ENCODE measurements at regions not wholly inside any gene's neighbourhood (a gene's known extent, or its start where the extent isn't known, plus 50 kb on each side); places are given as distances from the start of the nearest gene placed in this dataset.

DNA sequence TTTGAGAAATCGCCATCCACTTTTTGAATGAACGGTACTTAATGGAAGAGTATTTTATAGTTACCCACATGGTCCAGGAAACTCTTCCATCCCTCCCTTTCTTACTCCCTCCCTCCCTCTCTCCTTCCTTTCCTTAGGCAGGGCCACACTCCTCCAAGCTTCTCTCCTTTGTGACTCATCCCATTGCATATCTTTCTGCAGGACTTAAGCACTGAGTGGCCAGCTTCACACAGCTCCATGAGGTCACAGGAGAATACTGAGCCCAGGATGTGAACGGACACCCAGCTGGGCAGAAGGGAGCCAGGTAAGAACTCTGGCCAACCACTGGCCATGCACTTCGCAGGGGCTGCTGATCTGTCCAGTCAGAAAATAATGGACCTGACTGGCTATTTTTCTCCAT lies 189.7 kb upstream of the ADCY1 start:
- TF ChIP-seq U2AF1 (optimal IDR thresholded peaks at IDR 0.05; ENCODE audit: low read depth, low read length) (no peak), ZNF670 (CRISPR knock-in tag; IDR thresholded peaks at IDR 0.05; ENCODE audit: borderline replicate concordance) (no peak), ZNF501 (CRISPR knock-in tag; IDR thresholded peaks at IDR 0.05) (no peak), POLR2AphosphoS2 (IDR thresholded peaks at IDR 0.05; ENCODE audit: low read depth, low read length) (no peak), FOXK2 (IDR thresholded peaks at IDR 0.05) (no peak)
- TF ChIP-seq, protein P1, sequence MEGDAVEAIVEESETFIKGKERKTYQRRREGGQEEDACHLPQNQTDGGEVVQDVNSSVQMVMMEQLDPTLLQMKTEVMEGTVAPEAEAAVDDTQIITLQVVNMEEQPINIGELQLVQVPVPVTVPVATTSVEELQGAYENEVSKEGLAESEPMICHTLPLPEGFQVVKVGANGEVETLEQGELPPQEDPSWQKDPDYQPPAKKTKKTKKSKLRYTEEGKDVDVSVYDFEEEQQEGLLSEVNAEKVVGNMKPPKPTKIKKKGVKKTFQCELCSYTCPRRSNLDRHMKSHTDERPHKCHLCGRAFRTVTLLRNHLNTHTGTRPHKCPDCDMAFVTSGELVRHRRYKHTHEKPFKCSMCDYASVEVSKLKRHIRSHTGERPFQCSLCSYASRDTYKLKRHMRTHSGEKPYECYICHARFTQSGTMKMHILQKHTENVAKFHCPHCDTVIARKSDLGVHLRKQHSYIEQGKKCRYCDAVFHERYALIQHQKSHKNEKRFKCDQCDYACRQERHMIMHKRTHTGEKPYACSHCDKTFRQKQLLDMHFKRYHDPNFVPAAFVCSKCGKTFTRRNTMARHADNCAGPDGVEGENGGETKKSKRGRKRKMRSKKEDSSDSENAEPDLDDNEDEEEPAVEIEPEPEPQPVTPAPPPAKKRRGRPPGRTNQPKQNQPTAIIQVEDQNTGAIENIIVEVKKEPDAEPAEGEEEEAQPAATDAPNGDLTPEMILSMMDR (CRISPR knock-in tag; IDR thresholded peaks at IDR 0.05) = no peak
- TF ChIP-seq, protein P2, sequence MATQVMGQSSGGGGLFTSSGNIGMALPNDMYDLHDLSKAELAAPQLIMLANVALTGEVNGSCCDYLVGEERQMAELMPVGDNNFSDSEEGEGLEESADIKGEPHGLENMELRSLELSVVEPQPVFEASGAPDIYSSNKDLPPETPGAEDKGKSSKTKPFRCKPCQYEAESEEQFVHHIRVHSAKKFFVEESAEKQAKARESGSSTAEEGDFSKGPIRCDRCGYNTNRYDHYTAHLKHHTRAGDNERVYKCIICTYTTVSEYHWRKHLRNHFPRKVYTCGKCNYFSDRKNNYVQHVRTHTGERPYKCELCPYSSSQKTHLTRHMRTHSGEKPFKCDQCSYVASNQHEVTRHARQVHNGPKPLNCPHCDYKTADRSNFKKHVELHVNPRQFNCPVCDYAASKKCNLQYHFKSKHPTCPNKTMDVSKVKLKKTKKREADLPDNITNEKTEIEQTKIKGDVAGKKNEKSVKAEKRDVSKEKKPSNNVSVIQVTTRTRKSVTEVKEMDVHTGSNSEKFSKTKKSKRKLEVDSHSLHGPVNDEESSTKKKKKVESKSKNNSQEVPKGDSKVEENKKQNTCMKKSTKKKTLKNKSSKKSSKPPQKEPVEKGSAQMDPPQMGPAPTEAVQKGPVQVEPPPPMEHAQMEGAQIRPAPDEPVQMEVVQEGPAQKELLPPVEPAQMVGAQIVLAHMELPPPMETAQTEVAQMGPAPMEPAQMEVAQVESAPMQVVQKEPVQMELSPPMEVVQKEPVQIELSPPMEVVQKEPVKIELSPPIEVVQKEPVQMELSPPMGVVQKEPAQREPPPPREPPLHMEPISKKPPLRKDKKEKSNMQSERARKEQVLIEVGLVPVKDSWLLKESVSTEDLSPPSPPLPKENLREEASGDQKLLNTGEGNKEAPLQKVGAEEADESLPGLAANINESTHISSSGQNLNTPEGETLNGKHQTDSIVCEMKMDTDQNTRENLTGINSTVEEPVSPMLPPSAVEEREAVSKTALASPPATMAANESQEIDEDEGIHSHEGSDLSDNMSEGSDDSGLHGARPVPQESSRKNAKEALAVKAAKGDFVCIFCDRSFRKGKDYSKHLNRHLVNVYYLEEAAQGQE (IDR thresholded peaks at IDR 0.05; ENCODE audit: borderline replicate concordance in 1 of 2, low read depth in 1 of 2, low read length in 2 of 2) = no peak
- TF ChIP-seq, protein P3, sequence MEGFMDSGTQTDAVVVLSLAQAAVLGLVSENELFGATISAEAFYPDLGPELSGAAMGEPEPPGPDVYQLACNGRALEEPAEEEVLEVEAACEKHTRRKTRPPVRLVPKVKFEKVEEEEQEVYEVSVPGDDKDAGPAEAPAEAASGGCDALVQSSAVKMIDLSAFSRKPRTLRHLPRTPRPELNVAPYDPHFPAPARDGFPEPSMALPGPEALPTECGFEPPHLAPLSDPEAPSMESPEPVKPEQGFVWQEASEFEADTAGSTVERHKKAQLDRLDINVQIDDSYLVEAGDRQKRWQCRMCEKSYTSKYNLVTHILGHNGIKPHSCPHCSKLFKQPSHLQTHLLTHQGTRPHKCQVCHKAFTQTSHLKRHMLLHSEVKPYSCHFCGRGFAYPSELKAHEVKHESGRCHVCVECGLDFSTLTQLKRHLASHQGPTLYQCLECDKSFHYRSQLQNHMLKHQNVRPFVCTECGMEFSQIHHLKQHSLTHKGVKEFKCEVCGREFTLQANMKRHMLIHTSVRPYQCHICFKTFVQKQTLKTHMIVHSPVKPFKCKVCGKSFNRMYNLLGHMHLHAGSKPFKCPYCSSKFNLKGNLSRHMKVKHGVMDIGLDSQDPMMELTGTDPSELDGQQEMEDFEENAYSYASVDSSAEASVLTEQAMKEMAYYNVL (CRISPR knock-in tag; IDR thresholded peaks at IDR 0.05; ENCODE audit: borderline replicate concordance) = no peak
